ENCODE measurements at regions not wholly inside any gene's neighbourhood (a gene's known extent, or its start where the extent isn't known, plus 50 kb on each side); places are given as distances from the start of the nearest gene placed in this dataset.

GRCh38 chr10:57817741-57818140 is 450.0 kb downstream of the IPMK start:
- POLR2A ChIA-PET = no interaction called here
- intact Hi-C loops (cut with micrococcal nuclease) = no loop called here
- H3K4me3 Mint-ChIP-seq = no peak overlapping the region

GRCh38 chr10:57815949-57816348 is 451.7 kb downstream of the IPMK start:
- Mint-ChIP-seq H3K36me3 (ENCODE audit: low read depth) (no peaks in the 10 kb centered on the region), H3K4me3 (no peak overlapping the region), H3K4me1 (no peaks in the 10 kb centered on the region), H3K27ac (no peak overlapping the region), H3K27me3 (no peaks in the 10 kb centered on the region), H3K9me3 (no peaks in the 10 kb centered on the region)
- no peak for TF ChIP-seq CTCF (IDR thresholded peaks at IDR 0.05)
- CTCF ChIA-PET = no interaction called here
- intact Hi-C loops (cut with micrococcal nuclease) = no loop called here
- no peak for DNase-seq
- ATAC-seq (ENCODE audit: low read depth) = no peak
- POLR2A ChIA-PET = no interaction called here

More at GRCh38 chr10:57817741-57818140, 450.0 kb downstream of the IPMK start:
- ATAC-seq (ENCODE audit: low read depth) = no peak
- Mint-ChIP-seq H3K4me1 (no peaks in the 10 kb centered on the region), H3K27ac (no peak overlapping the region), H3K27me3 (no peaks in the 10 kb centered on the region), H3K36me3 (ENCODE audit: low read depth) (no peaks in the 10 kb centered on the region), H3K9me3 (no peaks in the 10 kb centered on the region)
- DNase-seq = no peak
- CTCF ChIA-PET = no interaction called here
- TF ChIP-seq CTCF (IDR thresholded peaks at IDR 0.05) = no peak

GRCh38 chr10:57809961-57810360 is 457.7 kb downstream of the IPMK start:
- intact Hi-C loops (cut with micrococcal nuclease) = no loop called here
- no peak overlapping the region for H3K27ac Mint-ChIP-seq
- H3K36me3 Mint-ChIP-seq (ENCODE audit: low read depth) = no peaks in the 10 kb centered on the region
- ChIA-PET POLR2A (no interaction called here), CTCF (no interaction called here)
- no peak for TF ChIP-seq CTCF (IDR thresholded peaks at IDR 0.05)
- H3K27me3 Mint-ChIP-seq = no peaks in the 10 kb centered on the region
- ATAC-seq (ENCODE audit: low read depth) (no peak), DNase-seq (no peak)
- no peaks in the 10 kb centered on the region for H3K4me1 Mint-ChIP-seq
- no peaks in the 10 kb centered on the region for H3K9me3 Mint-ChIP-seq
- no peak overlapping the region for H3K4me3 Mint-ChIP-seq

- Mint-ChIP-seq H3K27ac (no peak overlapping the region), H3K9me3 (no peaks in the 10 kb centered on the region), H3K4me3 (no peak overlapping the region), H3K36me3 (ENCODE audit: low read depth) (no peaks in the 10 kb centered on the region), H3K27me3 (no peaks in the 10 kb centered on the region), H3K4me1 (no peaks in the 10 kb centered on the region)
- ATAC-seq (ENCODE audit: low read depth) = no peak
- no peak for DNase-seq
- TF ChIP-seq CTCF (IDR thresholded peaks at IDR 0.05) = no peak
- POLR2A ChIA-PET = no interaction called here
- CTCF ChIA-PET = no interaction called here
- intact Hi-C loops (cut with micrococcal nuclease) = no loop called here
These were observed 459.8 kb downstream of the IPMK start for GRCh38 chr10:57807906-57808305.

GRCh38 chr10:57806675-57807074 is 461.0 kb downstream of the IPMK start:
- ChIA-PET POLR2A (no interaction called here), CTCF (no interaction called here)
- no peak overlapping the region for H3K4me3 Mint-ChIP-seq
- no peaks in the 10 kb centered on the region for H3K9me3 Mint-ChIP-seq
- no peaks in the 10 kb centered on the region for H3K27me3 Mint-ChIP-seq
- H3K36me3 Mint-ChIP-seq (ENCODE audit: low read depth) = no peaks in the 10 kb centered on the region
- TF ChIP-seq CTCF (IDR thresholded peaks at IDR 0.05) = no peak
- no peaks in the 10 kb centered on the region for H3K4me1 Mint-ChIP-seq
- DNase-seq (no peak), ATAC-seq (ENCODE audit: low read depth) (no peak)
- H3K27ac Mint-ChIP-seq = no peak overlapping the region
- intact Hi-C loops (cut with micrococcal nuclease) = no loop called here

All from activated B cell treated with CpG ODN at 0.5 μM for 24 hours (primary cell).